OCI-LY3 (cell line): ENCODE measurements at regions not wholly inside any gene's neighbourhood (a gene's known extent, or its start where the extent isn't known, plus 50 kb on each side); places are given as distances from the start of the nearest gene placed in this dataset.

Experiments
- H2AFZ ChIP-seq: fragments of 200-600, 300-600 bp; shearing (Covaris generic); 2 replicates; pipeline ENCODE4 v1.6.0; 2014; ENCODE audit warnings: antibody characterized with exemption, low read depth, low read length
- H3K27ac ChIP-seq: fragments of 200-600, 300-600 bp; sonication (generic); 2 replicates; pipeline ENCODE4 v1.5.1; 2014; ENCODE audit warnings: mild to moderate bottlenecking, low read length, moderate library complexity, mixed read lengths
- H3K27me3 ChIP-seq: fragments of 200-600, 300-600 bp; sonication (generic); 2 replicates; pipeline ENCODE4 v1.6.1; 2014; ENCODE audit warnings: low read depth, low read length, mixed read lengths
- H3K36me3 ChIP-seq: fragments of 200-600, 300-600 bp; sonication (generic); replicated peaks from 2 replicates; pipeline ENCODE3; 2014; ENCODE audit warnings: low read depth, low read length, mixed read lengths
- H3K4me1 ChIP-seq: fragments of 300-600, 200-600 bp; sonication (generic); 2 replicates; pipeline ENCODE4 v1.6.1; 2014; ENCODE audit warnings: low read length, mixed read lengths
- H3K4me2 ChIP-seq: fragments of 200-600, 300-600 bp; sonication (generic); 2 replicates; pipeline ENCODE4 v1.6.1; 2014; ENCODE audit warnings: low read length, mixed read lengths
- H3K4me3 ChIP-seq: fragments of 300-600, 200-600 bp; sonication (generic); 2 replicates; pipeline ENCODE4 v1.5.1; 2014; ENCODE audit warnings: antibody characterized with exemption, mild to moderate bottlenecking, low read length, moderate library complexity
- H3K79me2 ChIP-seq: fragments of 300-600, 200-600 bp; shearing (Covaris generic); 2 replicates; pipeline ENCODE4 v1.6.1; 2014; ENCODE audit warnings: mild to moderate bottlenecking, low read length, mixed read lengths
- H3K9ac ChIP-seq: fragments of 300-600, 200-600 bp; shearing (Covaris generic); 2 replicates; pipeline ENCODE4 v1.6.0; 2014; ENCODE audit warnings: mild to moderate bottlenecking, low read length, moderate library complexity
- H3K9me3 ChIP-seq: fragments of 200-600, 300-600 bp; shearing (Covaris generic); 2 replicates; pipeline ENCODE4 v1.6.1; 2014; ENCODE audit warnings: low read length, mixed read lengths; ENCODE audit not compliant: insufficient read depth
- H4K20me1 ChIP-seq: fragments of 200-600, 300-600 bp; sonication (generic); 2 replicates; pipeline ENCODE4 v1.6.1; 2016; ENCODE audit warnings: low read length, mixed read lengths; ENCODE audit not compliant: insufficient read depth
- EZH2phosphoT487 ChIP-seq: fragments of 200-600 bp; shearing (Covaris generic); IDR thresholded peaks from 2 replicates; pipeline ENCODE4 v1.6.1; 2018; ENCODE audit warnings: antibody characterized with exemption, mixed run types, low read depth
- TF ChIP-seq, protein P1 (sequence below): fragments of 200-600, 300-600 bp; sonication (generic); IDR thresholded peaks from 2 replicates; pipeline ENCODE4 v1.5.1; 2014; ENCODE audit warnings: antibody characterized with exemption, low read length, low read depth

DNA sequence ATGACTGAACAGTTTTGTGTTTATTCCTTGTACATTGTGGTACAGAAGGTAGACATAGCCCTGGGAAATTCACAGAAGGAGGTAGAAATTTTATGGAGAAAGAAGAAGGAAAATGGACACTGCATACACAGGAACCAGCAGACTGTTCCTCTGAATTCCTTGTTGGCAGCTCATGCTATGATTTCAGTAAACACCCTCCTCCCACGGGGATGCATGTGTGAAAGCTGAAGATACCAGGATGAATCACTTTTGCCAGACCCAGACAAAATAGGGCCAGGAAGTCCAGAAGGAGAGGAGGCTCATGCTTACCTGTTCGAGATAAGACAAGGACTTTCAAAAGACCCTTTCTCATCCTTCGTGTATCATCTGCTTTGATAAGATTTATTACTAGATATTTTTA, 110.3 kb upstream of the GGTLC1 start:
- Histone ChIP-seq H3K9me3 (no peaks in the 10 kb centered on the region), H3K27ac (no peak overlapping the region), H4K20me1 (no peaks in the 10 kb centered on the region), H3K4me3 (no peak overlapping the region), H3K36me3 (no peaks in the 10 kb centered on the region), H3K27me3 (peaks cover 44% of the 10 kb centered on the region), H3K79me2 (no peaks in the 10 kb centered on the region), H3K4me2 (no peak overlapping the region), H3K9ac (no peak overlapping the region), H3K4me1 (peaks cover 7% of the 10 kb centered on the region; the same call in 1 of the 2 replicates), H2AFZ (no peak overlapping the region)
- TF ChIP-seq, protein P1, sequence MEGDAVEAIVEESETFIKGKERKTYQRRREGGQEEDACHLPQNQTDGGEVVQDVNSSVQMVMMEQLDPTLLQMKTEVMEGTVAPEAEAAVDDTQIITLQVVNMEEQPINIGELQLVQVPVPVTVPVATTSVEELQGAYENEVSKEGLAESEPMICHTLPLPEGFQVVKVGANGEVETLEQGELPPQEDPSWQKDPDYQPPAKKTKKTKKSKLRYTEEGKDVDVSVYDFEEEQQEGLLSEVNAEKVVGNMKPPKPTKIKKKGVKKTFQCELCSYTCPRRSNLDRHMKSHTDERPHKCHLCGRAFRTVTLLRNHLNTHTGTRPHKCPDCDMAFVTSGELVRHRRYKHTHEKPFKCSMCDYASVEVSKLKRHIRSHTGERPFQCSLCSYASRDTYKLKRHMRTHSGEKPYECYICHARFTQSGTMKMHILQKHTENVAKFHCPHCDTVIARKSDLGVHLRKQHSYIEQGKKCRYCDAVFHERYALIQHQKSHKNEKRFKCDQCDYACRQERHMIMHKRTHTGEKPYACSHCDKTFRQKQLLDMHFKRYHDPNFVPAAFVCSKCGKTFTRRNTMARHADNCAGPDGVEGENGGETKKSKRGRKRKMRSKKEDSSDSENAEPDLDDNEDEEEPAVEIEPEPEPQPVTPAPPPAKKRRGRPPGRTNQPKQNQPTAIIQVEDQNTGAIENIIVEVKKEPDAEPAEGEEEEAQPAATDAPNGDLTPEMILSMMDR = no peak
- no peak for TF ChIP-seq EZH2phosphoT487

DNA sequence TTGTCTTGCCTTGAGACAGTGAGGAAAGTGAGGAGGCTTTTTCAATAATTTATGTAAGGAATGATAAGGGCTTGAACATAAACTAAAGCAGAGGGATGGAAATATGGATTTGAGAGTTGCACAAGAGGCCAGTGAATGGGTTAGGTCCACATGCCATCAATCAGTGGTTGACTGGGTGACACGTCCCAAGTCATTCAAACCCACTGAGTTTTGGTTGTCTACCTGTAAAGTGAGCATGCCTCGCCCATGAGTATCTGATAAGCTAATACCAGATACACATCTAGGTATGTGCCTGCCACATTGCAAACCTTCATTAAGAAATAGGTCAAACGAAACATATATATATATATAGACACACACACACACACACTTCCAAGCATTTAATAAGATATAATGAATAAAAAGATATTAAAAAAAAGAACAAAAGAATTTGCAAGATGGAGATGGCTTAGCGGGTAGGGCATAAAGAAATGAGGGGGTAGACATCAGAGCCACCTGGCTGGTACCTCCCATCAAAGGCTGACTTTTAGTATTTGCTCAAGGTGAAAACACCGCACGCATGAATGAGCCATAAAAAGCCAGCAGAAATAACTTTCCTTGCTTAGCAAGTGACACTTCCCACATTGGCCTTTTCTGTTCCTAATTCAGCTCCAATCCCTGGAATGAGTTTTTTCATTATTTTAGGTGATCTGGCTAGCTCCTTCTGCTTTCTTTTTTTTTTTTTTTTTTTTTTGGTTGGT, 109.1 kb upstream of the GGTLC1 start:
- Histone ChIP-seq H2AFZ (no peak overlapping the region), H3K4me1 (peaks cover 4% of the 10 kb centered on the region; the same call in 1 of the 2 replicates), H3K9me3 (no peaks in the 10 kb centered on the region), H3K9ac (no peak overlapping the region), H4K20me1 (no peaks in the 10 kb centered on the region), H3K27me3 (peaks cover 32% of the 10 kb centered on the region), H3K27ac (no peak overlapping the region), H3K4me2 (no peak overlapping the region), H3K36me3 (no peaks in the 10 kb centered on the region), H3K4me3 (no peak overlapping the region), H3K79me2 (no peaks in the 10 kb centered on the region)
- TF ChIP-seq, protein P1 = no peak
- TF ChIP-seq EZH2phosphoT487 = no peak

DNA sequence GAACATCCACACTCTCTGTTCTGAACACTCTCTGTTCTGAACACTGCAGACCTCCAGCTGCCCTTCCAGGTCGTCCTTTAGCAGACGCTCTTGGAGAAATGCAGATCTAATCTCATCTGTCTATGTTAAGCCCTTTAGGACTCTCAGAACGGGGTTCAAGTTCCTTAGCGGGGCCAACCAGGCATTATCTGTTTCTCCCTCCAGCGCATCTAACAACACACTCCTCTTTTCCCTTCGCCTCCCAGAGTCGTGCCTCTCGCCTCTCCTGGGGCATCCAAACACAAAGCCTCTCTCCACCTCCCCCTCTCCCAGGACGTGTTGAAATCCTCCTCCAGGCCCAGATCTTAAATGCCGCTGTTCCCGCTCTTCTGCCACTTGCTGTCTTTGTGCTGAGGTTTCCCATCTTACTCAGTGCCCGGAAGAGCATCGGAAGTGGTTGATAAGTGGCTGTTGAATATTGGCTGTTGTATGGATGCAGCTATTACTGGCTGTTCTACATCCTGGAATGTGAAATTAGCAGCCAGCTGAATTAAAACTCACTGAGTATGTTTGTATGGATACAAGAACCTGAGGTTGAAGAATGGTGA, 108.4 kb upstream of the GGTLC1 start:
- Histone ChIP-seq H3K4me3 (no peak overlapping the region), H3K9ac (no peak overlapping the region), H3K4me1 (no peaks in the 10 kb centered on the region), H2AFZ (no peak overlapping the region), H3K79me2 (no peaks in the 10 kb centered on the region), H3K36me3 (no peaks in the 10 kb centered on the region), H4K20me1 (no peaks in the 10 kb centered on the region), H3K27me3 (peaks cover 36% of the 10 kb centered on the region), H3K4me2 (no peak overlapping the region), H3K9me3 (no peaks in the 10 kb centered on the region), H3K27ac (no peak overlapping the region)
- TF ChIP-seq, protein P1 = no peak
- no peak for TF ChIP-seq EZH2phosphoT487

DNA sequence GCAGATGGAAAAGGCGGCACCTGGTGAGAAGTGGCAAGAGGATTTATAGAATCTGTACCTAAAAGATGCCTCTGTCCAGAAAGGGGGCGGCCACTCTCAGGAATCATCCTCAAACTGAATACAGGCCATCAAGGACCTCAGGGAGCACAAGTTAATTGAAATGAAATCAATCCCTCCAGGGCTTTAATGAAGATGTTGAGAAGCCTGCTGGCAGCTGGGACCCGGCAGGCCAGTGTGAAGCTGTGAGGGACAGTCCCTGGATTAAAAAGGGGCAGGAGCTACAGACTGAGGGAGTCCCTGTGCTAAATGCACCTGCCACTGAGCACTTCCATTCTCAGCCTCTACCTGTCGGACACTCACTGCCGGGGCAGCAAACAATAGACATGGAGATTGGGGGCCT, 107.7 kb upstream of the GGTLC1 start:
- no peaks in the 10 kb centered on the region for H3K4me1 ChIP-seq
- no peak overlapping the region for H3K4me3 ChIP-seq
- no peak overlapping the region for H3K9ac ChIP-seq
- peaks cover 36% of the 10 kb centered on the region for H3K27me3 ChIP-seq
- no peaks in the 10 kb centered on the region for H3K36me3 ChIP-seq
- no peak overlapping the region for H3K4me2 ChIP-seq
- H3K9me3 ChIP-seq = no peaks in the 10 kb centered on the region
- H2AFZ ChIP-seq = no peak overlapping the region
- no peaks in the 10 kb centered on the region for H3K79me2 ChIP-seq
- TF ChIP-seq EZH2phosphoT487 = no peak
- TF ChIP-seq, protein P1 = no peak
- no peaks in the 10 kb centered on the region for H4K20me1 ChIP-seq
- H3K27ac ChIP-seq = no peak overlapping the region
